ENCODE measurements at regions not wholly inside any gene's neighbourhood (a gene's known extent, or its start where the extent isn't known, plus 50 kb on each side); places are given as distances from the start of the nearest gene placed in this dataset.

DNA sequence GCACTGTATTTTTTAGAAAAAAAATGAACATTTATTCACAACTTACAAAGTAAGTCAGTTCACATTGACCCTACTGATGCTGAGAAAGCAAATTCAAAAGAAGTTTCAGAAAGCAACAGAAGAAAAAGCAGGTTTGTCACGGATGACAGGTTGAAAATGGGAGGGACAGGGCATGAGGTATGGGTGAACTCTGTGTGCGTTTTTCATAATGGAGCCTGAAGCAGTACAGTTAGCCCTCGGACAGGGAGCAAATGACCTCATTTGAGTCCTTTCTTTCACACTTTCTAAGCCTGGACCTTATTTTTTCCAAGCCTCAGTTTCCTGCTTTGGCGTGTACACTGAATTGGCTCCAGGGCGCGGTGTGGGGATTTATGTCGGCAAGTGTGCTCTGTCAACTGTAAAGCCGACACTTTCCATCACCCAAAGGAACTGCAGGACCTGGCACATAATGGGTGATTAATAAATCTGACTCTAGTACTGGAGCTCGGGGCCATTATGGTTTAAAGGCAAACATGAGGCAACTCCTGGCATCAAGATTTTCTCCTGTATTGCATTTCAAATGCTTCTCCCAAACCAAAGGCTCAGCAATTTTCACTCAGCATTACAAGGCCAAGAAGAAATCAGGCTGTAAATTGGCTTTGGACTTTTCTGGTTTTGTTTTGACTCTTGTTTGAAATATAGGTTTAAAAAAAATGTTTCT lies 345.5 kb upstream of the DUSP10 start:
- POLR2A ChIA-PET: no interaction called here
- CTCF ChIA-PET: no interaction called here

DNA sequence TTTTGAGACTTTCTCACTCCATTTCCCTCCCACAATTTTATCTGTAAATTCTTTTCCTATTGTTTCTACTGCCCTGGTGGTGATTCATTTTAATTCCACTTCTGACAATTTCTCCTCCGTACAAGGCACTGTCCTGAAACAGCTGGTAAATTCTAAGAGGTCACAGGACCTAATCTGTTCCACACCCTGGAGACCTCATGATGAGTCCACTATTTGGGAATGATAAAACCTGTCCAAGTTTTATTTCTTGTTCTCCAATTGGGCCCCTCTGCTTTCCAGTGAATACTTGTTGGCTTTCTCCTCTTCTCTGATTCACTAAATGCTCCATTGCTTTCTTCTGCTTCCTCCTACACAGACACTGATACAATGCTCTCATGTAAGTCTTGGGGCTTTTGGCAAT lies 343.1 kb upstream of the DUSP10 start:
- POLR2A ChIA-PET: no interaction called here
- CTCF ChIA-PET: interaction anchor here (0.9 kb wide), 1 partner anchor 11 kb away, joined by 3 read pairs; no protein-coding TSS in a partner anchor

DNA sequence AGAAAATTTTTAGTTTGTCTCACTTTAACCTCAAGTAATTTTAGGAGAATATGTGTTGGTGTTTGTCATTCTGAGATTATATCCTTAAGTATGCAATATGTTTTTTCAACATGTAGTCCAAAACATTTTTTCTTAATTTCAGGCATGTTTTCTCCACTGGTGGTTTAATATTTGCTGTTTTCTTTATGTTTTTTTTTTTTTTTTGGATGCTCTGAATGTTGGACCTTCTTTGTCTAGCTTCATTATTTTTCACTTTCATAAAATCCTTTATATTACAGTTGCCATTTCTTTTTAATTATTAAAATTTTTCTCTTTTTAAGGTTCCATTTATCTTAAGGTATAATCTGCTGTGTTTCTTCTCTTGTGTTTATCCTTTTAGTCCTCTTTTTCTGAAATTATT lies 342.2 kb upstream of the DUSP10 start:
- POLR2A ChIA-PET: no interaction called here
- CTCF ChIA-PET: interaction anchor here (0.9 kb wide), 1 partner anchor 12 kb away, joined by 3 read pairs; no protein-coding TSS in a partner anchor

DNA sequence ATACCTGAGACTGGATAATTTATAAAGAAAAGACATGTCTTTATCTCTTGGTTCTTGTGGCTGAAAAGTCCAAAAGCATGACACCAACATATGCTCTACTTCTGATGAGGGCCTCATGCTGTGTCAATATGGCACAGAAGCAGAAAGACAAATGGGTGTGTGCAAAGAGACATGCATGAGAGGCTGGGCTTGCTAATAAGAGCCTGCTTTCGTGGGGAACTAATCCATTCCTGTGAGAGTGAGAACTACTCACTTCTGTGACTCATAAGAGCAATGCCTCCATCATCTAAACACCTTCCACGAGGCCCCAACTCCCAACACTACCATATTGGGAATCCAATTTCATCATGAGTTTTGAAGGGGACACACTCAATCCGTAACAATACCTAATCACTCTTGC lies 340.0 kb upstream of the DUSP10 start:
- CTCF ChIA-PET: no interaction called here
- POLR2A ChIA-PET: no interaction called here

DNA sequence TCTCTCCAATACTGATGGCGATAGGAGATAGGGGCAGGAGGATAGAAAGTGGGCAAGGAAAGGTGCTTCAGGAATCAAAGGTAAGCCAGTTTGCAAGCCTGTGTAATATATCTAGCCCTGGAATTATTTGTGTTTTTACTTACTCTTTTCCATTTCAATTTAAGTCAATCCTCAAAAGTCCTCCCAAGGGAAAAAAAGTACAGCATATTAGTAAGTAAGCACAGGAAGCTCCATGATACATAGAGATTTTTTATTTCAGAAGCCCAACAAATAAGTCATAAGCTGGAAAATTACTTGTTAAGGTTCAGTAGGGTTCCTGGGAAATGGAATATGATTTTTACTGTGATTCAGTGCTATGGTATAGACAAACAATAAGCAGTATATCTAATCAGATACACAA lies 337.7 kb upstream of the DUSP10 start:
- POLR2A ChIA-PET: no interaction called here
- CTCF ChIA-PET: no interaction called here

DNA sequence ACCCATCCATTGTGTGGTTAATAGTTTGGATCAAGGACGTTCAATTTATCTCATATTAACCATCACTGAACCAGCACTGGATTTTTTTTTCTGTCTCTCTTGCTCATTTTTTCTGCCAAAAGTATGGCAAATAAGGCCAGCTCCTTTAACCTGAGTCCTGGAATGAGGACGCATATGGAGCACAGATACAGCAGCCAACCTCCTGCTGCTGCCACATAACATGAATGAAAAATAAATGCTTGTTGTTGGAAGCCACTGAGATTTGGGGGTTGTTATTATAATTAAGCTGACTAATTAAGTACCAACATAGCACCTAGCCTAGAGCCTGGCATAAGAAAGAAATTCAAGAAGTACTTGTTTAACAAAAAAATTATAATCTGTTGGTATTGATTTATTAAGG lies 335.3 kb upstream of the DUSP10 start:
- CTCF ChIA-PET: no interaction called here

DNA sequence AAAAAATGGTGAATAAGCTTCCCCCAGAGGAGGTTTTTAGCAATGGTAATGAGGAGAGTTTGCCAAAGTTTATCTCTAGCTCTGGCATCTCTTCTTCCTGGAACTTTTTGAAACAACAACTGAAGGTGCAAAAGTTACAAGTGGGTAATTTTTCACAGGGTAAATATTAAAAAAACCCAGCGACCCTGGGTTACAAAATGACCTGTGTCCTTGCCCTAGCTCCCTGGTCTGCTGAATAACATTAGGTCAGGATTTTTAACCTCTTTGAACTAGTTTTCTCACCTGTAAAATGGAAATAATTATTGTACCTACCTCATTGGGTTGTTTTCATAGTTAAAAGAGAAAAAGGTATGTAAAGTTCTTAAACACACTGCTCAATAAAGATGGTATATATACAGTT lies 332.4 kb upstream of the DUSP10 start:
- CTCF ChIA-PET: no interaction called here
- POLR2A ChIA-PET: no interaction called here

More for the DNA sequence above, 335.3 kb upstream of the DUSP10 start:
- POLR2A ChIA-PET: no interaction called here

DNA sequence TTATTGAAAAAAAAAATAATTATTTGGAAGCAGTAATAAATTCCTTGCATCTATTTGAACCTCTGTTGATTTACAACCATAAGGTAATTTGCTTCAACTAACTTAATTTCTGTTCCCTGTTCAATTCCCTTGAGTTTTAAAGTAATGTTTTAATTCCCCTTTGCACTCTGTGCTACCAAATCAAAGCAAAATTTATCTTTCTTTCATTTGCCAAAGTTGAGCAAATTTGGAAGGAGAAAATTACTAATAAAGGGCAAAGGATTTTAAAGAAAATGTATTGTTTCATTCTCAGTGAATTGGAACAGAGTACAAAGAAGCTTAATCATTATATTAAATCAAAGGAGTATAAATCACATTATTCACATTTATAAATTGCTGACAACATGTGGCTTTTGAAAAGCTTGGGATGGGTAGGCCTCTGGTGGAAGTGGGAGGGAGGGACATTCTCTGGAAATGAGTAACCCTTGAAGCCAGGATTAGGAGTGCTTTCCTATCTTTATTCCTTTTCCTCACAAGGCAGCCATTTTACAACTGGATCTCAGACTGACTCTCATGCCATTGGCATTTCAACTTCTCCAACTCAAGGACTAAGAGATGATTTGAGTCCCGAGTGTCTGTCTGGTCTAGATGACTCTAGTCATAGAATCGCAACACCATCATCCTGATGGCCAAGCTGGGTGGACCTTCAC lies 331.6 kb upstream of the DUSP10 start:
- CTCF ChIA-PET: no interaction called here
- POLR2A ChIA-PET: no interaction called here

DNA sequence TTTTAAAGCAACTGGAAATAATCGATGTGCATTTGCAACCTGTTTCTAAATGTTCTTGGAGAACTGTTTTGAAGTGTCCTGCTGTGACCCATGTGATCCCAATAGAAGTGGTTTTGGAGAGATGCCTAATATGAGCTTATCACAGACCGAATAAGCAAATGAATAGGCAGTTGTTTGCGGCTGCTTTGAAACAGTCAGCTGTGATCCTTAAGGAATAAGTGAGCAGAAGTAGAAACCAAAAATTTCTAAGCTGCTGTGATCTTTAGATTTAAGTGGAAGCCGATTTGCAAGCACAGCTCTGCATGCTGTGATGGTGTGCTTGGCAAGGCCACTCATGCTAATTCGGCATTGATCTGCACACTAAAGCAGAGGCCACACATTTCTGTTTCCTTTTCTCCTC lies 329.5 kb upstream of the DUSP10 start:
- ChIA-PET CTCF (interaction anchor here (0.7 kb wide), 1 partner anchor 196 kb away, joined by 3 read pairs; no protein-coding TSS in a partner anchor), POLR2A (no interaction called here)

DNA sequence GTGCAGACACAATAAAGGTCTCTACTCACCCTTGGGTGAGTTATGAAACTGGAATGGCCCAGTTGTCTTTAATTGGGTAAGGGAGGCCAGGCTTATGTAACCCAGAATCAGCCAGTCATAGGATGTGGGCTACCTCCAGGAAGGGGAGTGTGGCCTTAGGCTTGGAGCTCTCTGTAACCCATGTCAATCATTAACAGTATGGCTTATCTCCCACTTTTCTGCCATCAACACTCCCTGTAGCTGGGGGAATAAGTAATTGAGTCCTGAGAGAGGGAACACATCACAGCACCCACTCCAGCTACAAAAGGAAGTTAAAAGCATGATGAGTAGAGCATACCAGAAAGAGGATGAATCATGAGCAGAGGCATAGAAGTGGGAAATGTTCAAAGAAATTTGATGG lies 327.0 kb upstream of the DUSP10 start:
- POLR2A ChIA-PET: no interaction called here
- CTCF ChIA-PET: no interaction called here

DNA sequence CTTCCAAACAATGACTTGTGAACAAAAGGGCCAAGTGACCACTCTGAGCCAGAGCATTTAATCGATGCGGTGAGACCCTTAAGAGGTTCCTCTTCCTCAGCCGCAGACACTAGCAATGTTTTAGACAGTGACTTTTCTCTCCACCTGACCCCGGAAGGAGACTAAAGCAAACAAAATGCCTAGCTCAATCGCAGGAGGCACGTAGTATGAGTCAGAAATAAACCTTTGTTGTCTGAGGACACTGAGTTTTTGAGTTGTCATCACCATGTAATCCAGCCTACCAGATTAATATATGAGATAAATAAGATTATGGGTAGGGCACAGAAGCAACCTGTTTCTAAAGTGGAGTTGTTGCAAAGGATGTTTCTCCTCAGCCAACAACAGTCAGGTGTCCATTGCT lies 326.2 kb upstream of the DUSP10 start:
- ChIA-PET CTCF (no interaction called here), POLR2A (no interaction called here)

DNA sequence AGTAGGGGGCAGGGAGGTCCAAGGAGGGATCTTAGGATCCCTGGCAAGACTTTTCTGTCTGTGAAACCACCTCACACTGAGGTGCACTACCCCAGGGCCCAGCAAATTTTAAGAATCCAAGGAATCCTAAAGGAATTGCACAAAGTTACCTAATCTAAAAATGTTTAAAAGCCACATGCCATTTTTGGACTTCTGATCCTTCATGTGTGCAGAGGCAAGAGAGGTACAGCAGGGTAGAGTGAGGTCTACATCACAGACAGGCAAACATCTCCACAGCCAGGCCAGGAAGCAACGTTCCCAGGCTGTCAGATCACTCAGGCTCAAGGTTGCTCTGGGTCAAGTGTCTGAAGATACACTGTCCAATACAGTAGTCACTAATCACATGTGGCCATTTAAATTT lies 324.6 kb upstream of the DUSP10 start:
- CTCF ChIA-PET: no interaction called here

DNA sequence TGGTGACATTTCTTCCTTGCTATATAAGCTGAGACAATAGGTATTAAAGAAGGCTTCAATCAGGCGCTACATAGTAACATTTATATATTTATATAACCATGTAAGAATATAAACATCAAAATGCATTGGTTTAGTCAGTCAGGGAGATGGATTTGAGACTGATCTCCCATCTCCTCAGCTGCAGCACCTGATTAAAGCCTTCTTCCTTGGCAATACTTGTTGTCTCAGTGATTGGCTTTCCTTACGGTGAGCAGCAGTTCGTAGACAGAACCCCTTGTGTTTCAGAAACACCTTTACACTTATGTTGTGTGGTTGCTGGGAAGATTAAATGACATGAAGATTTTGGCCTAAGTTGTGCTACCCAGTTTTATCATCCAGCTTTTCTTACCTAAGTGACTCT lies 323.3 kb upstream of the DUSP10 start:
- CTCF ChIA-PET: no interaction called here
- POLR2A ChIA-PET: no interaction called here

More for the DNA sequence above, 324.6 kb upstream of the DUSP10 start:
- POLR2A ChIA-PET: no interaction called here

DNA sequence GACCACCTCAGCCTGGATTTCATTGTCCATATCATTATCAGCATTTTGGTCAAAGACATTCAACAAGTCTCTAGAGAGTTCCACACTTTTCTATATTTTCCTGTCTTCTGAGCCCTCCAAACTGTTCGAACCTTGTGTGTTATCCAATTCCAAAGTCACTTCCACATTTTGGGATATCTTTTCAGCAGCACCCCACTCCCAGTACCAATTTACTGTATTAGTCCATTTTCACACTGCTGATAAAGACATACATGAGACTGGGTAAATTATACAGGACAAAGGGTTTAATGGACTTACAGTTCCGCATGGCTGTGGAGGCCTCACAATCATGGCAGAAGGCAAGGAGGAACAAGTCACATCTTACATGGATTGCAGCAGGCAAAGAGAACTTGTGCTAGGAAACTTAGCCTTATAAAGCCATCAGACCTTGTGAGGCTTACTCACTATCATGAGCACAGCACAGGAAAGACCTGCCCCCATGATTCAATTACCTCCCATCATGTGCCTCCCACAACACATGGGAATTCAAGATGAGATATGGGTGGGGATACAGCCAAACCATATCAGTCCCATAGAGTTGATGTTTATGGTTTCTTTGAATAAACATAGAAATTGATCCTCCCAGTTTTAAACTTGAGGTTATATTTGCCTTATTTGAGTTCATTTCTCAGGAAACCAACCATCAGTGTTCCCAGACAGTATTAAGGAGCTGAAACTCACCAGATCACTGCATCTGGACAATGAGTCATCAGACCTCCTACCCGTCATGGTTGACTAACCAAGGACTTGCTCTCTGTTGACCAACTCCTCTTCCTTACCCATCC lies 322.7 kb upstream of the DUSP10 start:
- ChIA-PET POLR2A (no interaction called here), CTCF (no interaction called here)

DNA sequence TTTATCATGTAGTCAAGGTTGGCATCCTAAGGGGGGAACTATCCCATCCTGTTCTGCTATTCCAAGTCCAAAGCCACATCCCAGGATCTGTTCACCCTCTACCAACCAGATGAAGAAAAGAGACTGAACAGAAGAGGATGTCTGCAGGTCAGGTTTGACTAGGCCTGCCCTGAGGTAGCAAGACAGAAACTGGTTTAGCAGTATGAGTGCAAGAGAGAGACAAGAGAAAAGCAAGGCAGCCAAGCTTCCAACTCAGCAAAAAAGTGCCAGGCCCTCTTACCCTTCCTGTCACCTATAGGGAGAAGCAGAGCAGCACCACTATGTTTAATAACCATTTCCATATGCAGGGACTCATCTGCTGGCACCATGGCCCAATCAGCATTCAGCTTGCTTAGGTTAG lies 320.8 kb upstream of the DUSP10 start:
- CTCF ChIA-PET: no interaction called here
- POLR2A ChIA-PET: no interaction called here

DNA sequence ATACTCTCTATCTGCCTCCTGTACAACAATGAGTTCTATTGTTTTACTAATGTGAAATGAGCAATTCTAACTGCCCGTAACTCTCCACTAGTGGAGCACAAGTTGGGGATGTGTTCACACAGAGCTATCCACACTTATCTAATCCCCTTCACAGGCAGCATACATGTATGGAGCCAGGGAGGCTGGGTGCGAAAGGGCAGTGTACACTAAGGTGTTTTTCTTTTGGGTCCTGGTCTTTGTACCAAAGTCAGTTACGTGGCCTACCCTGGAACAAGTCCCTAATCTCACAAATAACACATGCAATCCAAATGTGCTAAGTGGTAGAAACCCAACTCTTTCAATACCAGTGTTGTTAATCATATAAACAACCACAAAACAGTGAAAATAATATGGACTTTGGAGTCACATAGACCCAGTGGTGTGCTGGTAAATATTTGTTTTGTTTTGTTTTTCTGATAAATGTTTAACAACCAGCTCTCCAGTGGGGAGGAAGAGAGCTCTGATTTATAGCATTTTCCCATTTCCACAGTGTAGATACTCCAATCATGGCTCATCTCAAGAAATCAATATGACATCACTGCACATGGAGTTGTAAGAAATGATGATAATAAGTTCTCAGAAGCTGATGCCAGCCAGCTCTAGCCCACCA lies 319.9 kb upstream of the DUSP10 start:
- POLR2A ChIA-PET: no interaction called here
- CTCF ChIA-PET: no interaction called here

DNA sequence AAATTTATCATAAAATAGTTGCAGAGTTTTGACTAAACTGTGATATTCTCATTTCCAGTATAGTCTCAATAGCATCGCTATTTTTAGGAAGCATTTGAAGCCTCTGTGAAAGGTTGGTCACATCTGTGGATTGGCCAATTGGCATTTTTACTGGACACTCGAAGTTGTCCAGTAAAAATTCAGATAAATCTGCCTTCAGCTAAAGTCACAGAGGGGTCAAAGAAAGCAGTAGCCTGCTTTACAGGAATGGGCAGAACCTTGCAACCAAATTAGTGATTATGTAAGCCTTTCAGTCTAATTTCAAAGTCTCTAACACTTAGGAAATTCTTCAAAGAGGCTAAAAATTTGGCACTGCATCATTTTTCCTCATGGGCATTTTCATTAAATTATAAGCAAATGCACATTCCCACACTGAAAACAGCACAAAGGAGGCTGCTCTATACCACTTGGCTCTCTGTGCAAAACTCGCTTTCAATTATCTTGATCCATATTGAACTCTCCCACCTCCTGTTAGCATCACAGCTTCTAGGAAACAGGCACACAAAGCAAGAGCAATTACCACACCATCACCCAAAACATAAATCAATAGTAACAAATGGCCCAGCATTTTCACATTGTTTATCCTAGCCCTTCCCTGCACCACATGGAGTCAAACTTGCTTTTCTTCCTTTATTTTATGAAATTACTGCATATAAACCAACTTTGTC lies 318.5 kb upstream of the DUSP10 start:
- CTCF ChIA-PET: no interaction called here
- POLR2A ChIA-PET: no interaction called here

DNA sequence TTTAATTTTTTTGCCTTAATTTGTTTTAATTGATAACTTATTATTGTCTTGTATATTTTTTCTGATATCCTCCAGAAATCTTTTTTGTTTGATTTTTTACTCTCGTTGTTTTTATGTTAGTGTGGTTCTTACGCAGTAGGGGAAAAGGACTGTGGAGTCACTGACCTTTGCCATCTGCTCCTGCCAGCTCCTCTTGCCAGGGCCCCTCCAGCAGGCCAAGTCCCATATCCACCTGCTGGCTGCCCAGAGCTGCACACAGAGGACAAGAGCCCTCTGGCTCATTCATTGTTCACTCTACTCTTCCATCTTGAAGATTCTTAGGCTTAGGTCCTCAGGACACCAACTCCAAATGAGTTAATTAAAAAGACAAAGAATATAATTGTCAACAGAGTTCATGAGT lies 316.4 kb upstream of the DUSP10 start:
- ChIA-PET CTCF (no interaction called here), POLR2A (no interaction called here)

DNA sequence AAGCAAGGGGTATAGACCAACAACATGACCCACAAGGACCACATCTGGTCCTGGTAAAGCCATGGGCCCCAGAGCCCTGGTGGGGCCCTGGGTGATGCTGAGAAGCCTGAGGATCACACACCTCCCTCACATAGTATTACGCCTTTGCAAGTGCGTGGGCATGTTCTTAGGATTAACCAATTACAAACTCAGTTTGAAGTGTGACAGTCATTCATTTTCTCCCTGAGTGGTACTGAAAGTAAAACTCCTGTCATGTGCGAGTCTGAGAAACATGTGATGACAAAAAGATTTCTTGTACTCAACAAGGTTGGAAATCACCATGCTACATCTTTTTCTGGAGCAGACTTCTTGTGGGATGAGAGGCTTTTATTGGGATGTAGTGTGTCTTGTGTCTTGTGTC lies 315.3 kb upstream of the DUSP10 start:
- CTCF ChIA-PET: no interaction called here
- POLR2A ChIA-PET: no interaction called here

DNA sequence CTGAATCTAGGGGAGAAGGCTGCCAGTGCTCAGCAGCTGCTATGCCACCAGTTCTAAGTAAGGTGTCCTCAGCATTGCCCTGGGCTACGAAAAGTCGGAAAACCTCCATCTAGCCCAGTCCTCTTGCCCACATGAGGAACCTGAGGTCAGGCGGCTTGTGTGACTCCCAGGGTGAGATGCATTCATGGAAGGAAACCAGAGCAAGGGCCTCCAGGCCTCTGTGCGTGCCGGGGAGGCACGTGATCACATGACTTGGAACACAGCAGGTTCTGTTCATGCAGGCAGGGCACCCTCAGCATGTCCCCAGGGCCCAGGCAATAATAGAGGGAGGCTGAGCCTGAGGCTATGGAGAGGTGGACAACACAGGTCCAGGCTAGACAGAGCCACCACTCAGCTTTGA lies 312.5 kb upstream of the DUSP10 start:
- ChIA-PET CTCF (no interaction called here), POLR2A (no interaction called here)

Data from activated CD8-positive, alpha-beta memory T cell treated with anti-CD3 and anti-CD28 coated beads for 36 hours (primary cell).